GM21737 (cell line): ENCODE measurements at regions not wholly inside any gene's neighbourhood (a gene's known extent, or its start where the extent isn't known, plus 50 kb on each side); places are given as distances from the start of the nearest gene placed in this dataset.

Experiments
- ATAC-seq: cut with Tn5 transposase; IDR thresholded peaks from one replicate; pipeline ENCODE4 v1.9.1; 2021; ENCODE audit warnings: mild to moderate bottlenecking, moderate library complexity; ENCODE audit not compliant: unreplicated experiment

GRCh38 chr2:213202011-213202410 lies 50.6 kb upstream of the IKZF2 start:
- no peak for ATAC-seq

GRCh38 chr2:213205944-213206343 lies 54.5 kb upstream of the IKZF2 start:
- ATAC-seq, result no peak

GRCh38 chr2:213213186-213213585 lies 61.8 kb upstream of the IKZF2 start:
- no peak for ATAC-seq

- ATAC-seq, result no peak
These were observed 62.8 kb upstream of the IKZF2 start for GRCh38 chr2:213214209-213214608.

- ATAC-seq, result no peak
These were observed 65.0 kb upstream of the IKZF2 start for GRCh38 chr2:213216461-213216860.

GRCh38 chr2:213219816-213220215 lies 64.4 kb upstream of the SPAG16 start:
- ATAC-seq, result no peak

GRCh38 chr2:213220967-213221603 lies 63.2 kb upstream of the SPAG16 start:
- no peak for ATAC-seq

- ATAC-seq, result no peak
These were observed 62.3 kb upstream of the SPAG16 start for GRCh38 chr2:213221957-213222356.

GRCh38 chr2:213224366-213224765 lies 59.9 kb upstream of the SPAG16 start:
- no peak for ATAC-seq

GRCh38 chr2:213225866-213226265 lies 58.4 kb upstream of the SPAG16 start:
- ATAC-seq, result no peak

- ATAC-seq, result peak; percentile 90
These were observed 56.8 kb upstream of the SPAG16 start for GRCh38 chr2:213227458-213227857.

- no peak for ATAC-seq
These were observed 55.6 kb upstream of the SPAG16 start for GRCh38 chr2:213228638-213229037.

- no peak for ATAC-seq
These were observed 54.5 kb upstream of the SPAG16 start for GRCh38 chr2:213229814-213230213.

GRCh38 chr2:213231966-213232365 lies 52.3 kb upstream of the SPAG16 start:
- no peak for ATAC-seq

GRCh38 chr2:213232649-213233437 lies 51.4 kb upstream of the SPAG16 start:
- peak; percentile 86 for ATAC-seq

- ATAC-seq, result peak; percentile 4
These were observed 50.6 kb upstream of the SPAG16 start for GRCh38 chr2:213233438-213234330.
